ENCODE measurements at regions not wholly inside any gene's neighbourhood (a gene's known extent, or its start where the extent isn't known, plus 50 kb on each side); places are given as distances from the start of the nearest gene placed in this dataset.

GRCh38 chr1:29478151-29478791 lies 241.9 kb downstream of the PTPRU start:
- DNase-seq, result no peak

GRCh38 chr1:29475326-29475725 lies 239.0 kb downstream of the PTPRU start:
- no peak for DNase-seq

GRCh38 chr1:29474274-29475244 lies 238.2 kb downstream of the PTPRU start:
- no peak for DNase-seq

GRCh38 chr1:29473161-29473855 lies 237.0 kb downstream of the PTPRU start:
- no peak for DNase-seq

- DNase-seq, result no peak
Observed at GRCh38 chr1:29471487-29472313, 235.4 kb downstream of the PTPRU start.

- no peak for DNase-seq
Observed at GRCh38 chr1:29470788-29471119, 234.4 kb downstream of the PTPRU start.

GRCh38 chr1:29470087-29470787 lies 233.9 kb downstream of the PTPRU start:
- no peak for DNase-seq

GRCh38 chr1:29469457-29469856 lies 233.1 kb downstream of the PTPRU start:
- DNase-seq, result no peak

GRCh38 chr1:29467989-29468900 lies 231.9 kb downstream of the PTPRU start:
- no peak for DNase-seq

GRCh38 chr1:29466258-29466657 lies 229.9 kb downstream of the PTPRU start:
- DNase-seq, result no peak

GRCh38 chr1:29465755-29466154 lies 229.4 kb downstream of the PTPRU start:
- no peak for DNase-seq

- DNase-seq, result no peak
Observed at GRCh38 chr1:29462096-29462495, 225.8 kb downstream of the PTPRU start.

GRCh38 chr1:29461115-29461739 lies 224.9 kb downstream of the PTPRU start:
- DNase-seq, result no peak

GRCh38 chr1:29460694-29461093 lies 224.4 kb downstream of the PTPRU start:
- no peak for DNase-seq

GRCh38 chr1:29460041-29460610 lies 223.8 kb downstream of the PTPRU start:
- no peak for DNase-seq

GRCh38 chr1:29459620-29459945 lies 223.3 kb downstream of the PTPRU start:
- DNase-seq, result no peak

- DNase-seq, result no peak
Observed at GRCh38 chr1:29458737-29459619, 222.7 kb downstream of the PTPRU start.

GRCh38 chr1:29457496-29458368 lies 221.4 kb downstream of the PTPRU start:
- DNase-seq, result no peak
